ENCODE measurements at regions not wholly inside any gene's neighbourhood (a gene's known extent, or its start where the extent isn't known, plus 50 kb on each side); places are given as distances from the start of the nearest gene placed in this dataset.

DNA sequence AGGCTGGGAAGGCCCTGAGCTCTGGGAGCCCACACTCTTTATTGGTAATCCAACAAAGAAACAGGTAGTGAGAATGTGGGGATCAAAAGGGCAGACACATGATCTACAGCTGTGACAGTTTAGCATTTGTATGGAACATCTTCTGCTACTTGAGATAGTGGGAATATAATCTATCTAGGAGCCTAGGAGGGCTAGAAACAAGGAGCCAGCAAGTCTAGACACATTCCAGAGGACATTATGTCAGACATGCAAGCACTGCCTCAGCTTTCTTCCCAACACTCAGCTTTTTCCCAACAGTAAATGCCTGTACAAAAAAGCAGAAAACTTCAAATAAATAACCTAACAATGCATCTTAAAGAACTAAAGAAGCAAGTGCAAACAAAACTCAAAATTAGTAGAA, 1150.6 kb upstream of the RAG2 start:
- TF ChIP-seq ZBTB21 (CRISPR knock-in tag; IDR thresholded peaks at IDR 0.05) (no peak), ZNF18 (CRISPR knock-in tag; IDR thresholded peaks at IDR 0.05; ENCODE audit: insufficient replicate concordance) (no peak), TAF1 (CRISPR knock-in tag; IDR thresholded peaks at IDR 0.05) (no peak), ZNF563 (CRISPR knock-in tag; IDR thresholded peaks at IDR 0.05) (no peak), PHB2 (IDR thresholded peaks at IDR 0.05; ENCODE audit: partially characterized antibody) (no peak), SMAD9 (CRISPR knock-in tag; IDR thresholded peaks at IDR 0.05) (no peak), ZNF740 (CRISPR knock-in tag; IDR thresholded peaks at IDR 0.05) (no peak)
- TF ChIP-seq, protein P1, sequence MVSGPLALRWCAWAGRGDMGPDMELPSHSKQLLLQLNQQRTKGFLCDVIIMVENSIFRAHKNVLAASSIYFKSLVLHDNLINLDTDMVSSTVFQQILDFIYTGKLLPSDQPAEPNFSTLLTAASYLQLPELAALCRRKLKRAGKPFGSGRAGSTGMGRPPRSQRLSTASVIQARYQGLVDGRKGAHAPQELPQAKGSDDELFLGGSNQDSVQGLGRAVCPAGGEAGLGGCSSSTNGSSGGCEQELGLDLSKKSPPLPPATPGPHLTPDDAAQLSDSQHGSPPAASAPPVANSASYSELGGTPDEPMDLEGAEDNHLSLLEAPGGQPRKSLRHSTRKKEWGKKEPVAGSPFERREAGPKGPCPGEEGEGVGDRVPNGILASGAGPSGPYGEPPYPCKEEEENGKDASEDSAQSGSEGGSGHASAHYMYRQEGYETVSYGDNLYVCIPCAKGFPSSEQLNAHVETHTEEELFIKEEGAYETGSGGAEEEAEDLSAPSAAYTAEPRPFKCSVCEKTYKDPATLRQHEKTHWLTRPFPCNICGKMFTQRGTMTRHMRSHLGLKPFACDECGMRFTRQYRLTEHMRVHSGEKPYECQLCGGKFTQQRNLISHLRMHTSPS (CRISPR knock-in tag; IDR thresholded peaks at IDR 0.05; ENCODE audit: low read depth): no peak

All from HepG2 (cell line).